GM21515 (cell line): ENCODE measurements at regions not wholly inside any gene's neighbourhood (a gene's known extent, or its start where the extent isn't known, plus 50 kb on each side); places are given as distances from the start of the nearest gene placed in this dataset.

Experiments used
- ATAC-seq: cut with Tn5 transposase; IDR thresholded peaks from one replicate; pipeline ENCODE4 v1.9.1; 2021; ENCODE audit not compliant: unreplicated experiment

GRCh38 chr20:4560667-4561066 is 125.6 kb upstream of the PRNP start:
- ATAC-seq, result no peak

GRCh38 chr20:4559906-4560305 is 126.3 kb upstream of the PRNP start:
- ATAC-seq, result no peak

- no peak for ATAC-seq
Observed at GRCh38 chr20:4559106-4559505, 127.2 kb upstream of the PRNP start.

- ATAC-seq, result no peak
Observed at GRCh38 chr20:4556781-4557180, 129.5 kb upstream of the PRNP start.

- no peak for ATAC-seq
Observed at GRCh38 chr20:4555188-4555890, 130.9 kb upstream of the PRNP start.

GRCh38 chr20:4554346-4554745 is 131.9 kb upstream of the PRNP start:
- ATAC-seq, result no peak

- no peak for ATAC-seq
Observed at GRCh38 chr20:4552075-4552640, 134.1 kb upstream of the PRNP start.

- ATAC-seq, result no peak
Observed at GRCh38 chr20:4550740-4551139, 135.5 kb upstream of the PRNP start.

- no peak for ATAC-seq
Observed at GRCh38 chr20:4549711-4550259, 136.5 kb upstream of the PRNP start.

GRCh38 chr20:4548552-4548951 is 137.7 kb upstream of the PRNP start:
- ATAC-seq, result no peak

- no peak for ATAC-seq
Observed at GRCh38 chr20:4546786-4547185, 139.5 kb upstream of the PRNP start.

- ATAC-seq, result no peak
Observed at GRCh38 chr20:4546342-4546741, 139.9 kb upstream of the PRNP start.

- no peak for ATAC-seq
Observed at GRCh38 chr20:4545526-4545925, 140.7 kb upstream of the PRNP start.

- ATAC-seq, result no peak
Observed at GRCh38 chr20:4544765-4545164, 141.5 kb upstream of the PRNP start.

- ATAC-seq, result no peak
Observed at GRCh38 chr20:4542270-4542669, 144.0 kb upstream of the PRNP start.

- no peak for ATAC-seq
Observed at GRCh38 chr20:4534315-4534714, 151.9 kb upstream of the PRNP start.

GRCh38 chr20:4533368-4534133 is 152.7 kb upstream of the PRNP start:
- no peak for ATAC-seq

- ATAC-seq, result no peak
Observed at GRCh38 chr20:4532772-4533171, 153.5 kb upstream of the PRNP start.

- no peak for ATAC-seq
Observed at GRCh38 chr20:4524792-4525191, 161.5 kb upstream of the PRNP start.

GRCh38 chr20:4524307-4524706 is 161.9 kb upstream of the PRNP start:
- no peak for ATAC-seq

- ATAC-seq, result no peak
Observed at GRCh38 chr20:4522310-4522709, 163.9 kb upstream of the PRNP start.
